HEK293 (cell line): ENCODE measurements at regions not wholly inside any gene's neighbourhood (a gene's known extent, or its start where the extent isn't known, plus 50 kb on each side); places are given as distances from the start of the nearest gene placed in this dataset.

Experiments
- ZNF24 ChIP-seq: fragments of 450-650 bp; formaldehyde crosslinking; IDR thresholded peaks from 2 replicates; pipeline ENCODE4 v1.5.1; 2016; ENCODE audit warnings: missing biosample characterization, missing genetic modification characterization
- TF ChIP-seq, protein P1 (sequence below): fragments of 450-650 bp; formaldehyde crosslinking; IDR thresholded peaks from 2 replicates; pipeline ENCODE4 v1.5.1; 2016; ENCODE audit warnings: missing biosample characterization, missing genetic modification characterization

DNA sequence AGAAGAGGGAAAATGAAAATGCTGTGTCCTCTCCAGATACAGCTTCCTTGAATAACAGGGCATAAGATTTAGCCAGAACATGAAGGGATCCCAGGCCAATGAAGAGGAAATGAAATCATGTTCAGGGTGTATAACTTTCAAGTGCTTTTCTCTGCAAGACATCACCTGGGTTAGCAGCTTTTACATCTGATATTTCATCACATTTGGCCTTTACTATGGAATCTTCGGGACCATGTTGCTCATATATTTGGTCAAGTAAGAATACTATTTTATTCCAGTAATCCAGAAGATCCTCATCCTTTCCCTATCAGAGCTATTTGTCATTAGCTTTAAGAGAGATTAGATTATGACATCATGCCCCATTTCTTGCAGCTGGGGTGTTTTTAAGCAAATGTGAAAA, 66.3 kb upstream of the OR5AK2 start:
- TF ChIP-seq, protein P1, sequence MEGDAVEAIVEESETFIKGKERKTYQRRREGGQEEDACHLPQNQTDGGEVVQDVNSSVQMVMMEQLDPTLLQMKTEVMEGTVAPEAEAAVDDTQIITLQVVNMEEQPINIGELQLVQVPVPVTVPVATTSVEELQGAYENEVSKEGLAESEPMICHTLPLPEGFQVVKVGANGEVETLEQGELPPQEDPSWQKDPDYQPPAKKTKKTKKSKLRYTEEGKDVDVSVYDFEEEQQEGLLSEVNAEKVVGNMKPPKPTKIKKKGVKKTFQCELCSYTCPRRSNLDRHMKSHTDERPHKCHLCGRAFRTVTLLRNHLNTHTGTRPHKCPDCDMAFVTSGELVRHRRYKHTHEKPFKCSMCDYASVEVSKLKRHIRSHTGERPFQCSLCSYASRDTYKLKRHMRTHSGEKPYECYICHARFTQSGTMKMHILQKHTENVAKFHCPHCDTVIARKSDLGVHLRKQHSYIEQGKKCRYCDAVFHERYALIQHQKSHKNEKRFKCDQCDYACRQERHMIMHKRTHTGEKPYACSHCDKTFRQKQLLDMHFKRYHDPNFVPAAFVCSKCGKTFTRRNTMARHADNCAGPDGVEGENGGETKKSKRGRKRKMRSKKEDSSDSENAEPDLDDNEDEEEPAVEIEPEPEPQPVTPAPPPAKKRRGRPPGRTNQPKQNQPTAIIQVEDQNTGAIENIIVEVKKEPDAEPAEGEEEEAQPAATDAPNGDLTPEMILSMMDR: no peak
- no peak for TF ChIP-seq ZNF24 (tag by site-specific recombination)
